B cell (primary cell): ENCODE measurements at regions not wholly inside any gene's neighbourhood (a gene's known extent, or its start where the extent isn't known, plus 50 kb on each side); places are given as distances from the start of the nearest gene placed in this dataset.

Experiments used
- CTCF ChIP-seq: fragments of 200-600 bp; IDR thresholded peaks from one replicate; pipeline ENCODE4 v1.8.0; 2022; ENCODE audit warnings: antibody characterized with exemption, mild to moderate bottlenecking
- EZH2 ChIP-seq: IDR thresholded peaks from 2 replicates; pipeline ENCODE4 v1.6.1; 2012; ENCODE audit warnings: borderline replicate concordance, low read depth, mild to moderate bottlenecking, moderate library complexity, low read length; ENCODE audit not compliant: insufficient read depth, poor library complexity, severe bottlenecking

- TF ChIP-seq EZH2 = no peak
- TF ChIP-seq CTCF = no peak
These were observed 76.1 kb downstream of the CYP26A1 start for GRCh38 chr10:93149761-93150160.
